ENCODE measurements at regions not wholly inside any gene's neighbourhood (a gene's known extent, or its start where the extent isn't known, plus 50 kb on each side); places are given as distances from the start of the nearest gene placed in this dataset.

- 11% methylated on average over 4 of the region's 4 CpGs for WGBS (ENCODE audit: insufficient coverage, low coverage, missing lambda C conversion rate)
- POLR2A ChIA-PET: no interaction called here
- no peak for ATAC-seq
- TF ChIP-seq GTF3C2 (IDR thresholded peaks at IDR 0.05; ENCODE audit: borderline replicate concordance, extremely low read depth, insufficient read length) (no peak), JUND (IDR thresholded peaks at IDR 0.05; ENCODE audit: borderline replicate concordance, low read depth, low read length) (no peak), JUND (tag; IDR thresholded peaks at IDR 0.05; ENCODE audit: borderline replicate concordance, low read depth, low read length) (no peak), SOX6 (IDR thresholded peaks at IDR 0.05) (no peak), HNRNPUL1 (IDR thresholded peaks at IDR 0.05; ENCODE audit: low read length) (no peak), GABPB2 (CRISPR knock-in tag; conservative IDR thresholded peaks at IDR 0.05) (no peak), RAD51 (IDR thresholded peaks at IDR 0.05; ENCODE audit: borderline replicate concordance, low read depth) (no peak), ETS1 (conservative IDR thresholded peaks at IDR 0.05; ENCODE audit: control insufficient read depth, low read depth, low read length) (no peak), NCOA6 (IDR thresholded peaks at IDR 0.05) (no peak), SUPT5H (IDR thresholded peaks at IDR 0.05) (no peak), PCBP2 (IDR thresholded peaks at IDR 0.05; ENCODE audit: low read depth, low read length, poor library complexity, severe bottlenecking) (no peak), ZNF551 (CRISPR knock-in tag; IDR thresholded peaks at IDR 0.05) (no peak), ZNF75A (CRISPR knock-in tag; IDR thresholded peaks at IDR 0.05) (no peak), GTF2A2 (tag; IDR thresholded peaks at IDR 0.05) (no peak), NR4A1 (CRISPR knock-in tag; IDR thresholded peaks at IDR 0.05) (no peak), NR4A1 (tag; IDR thresholded peaks at IDR 0.05) (no peak), POLR3G (IDR thresholded peaks at IDR 0.05; ENCODE audit: extremely low read depth, insufficient read length, insufficient replicate concordance) (no peak), ZNF23 (CRISPR knock-in tag; IDR thresholded peaks at IDR 0.05) (no peak), CEBPG (CRISPR knock-in tag; IDR thresholded peaks at IDR 0.05) (no peak), CEBPG (tag; conservative IDR thresholded peaks at IDR 0.05 in 1 of 2, IDR thresholded peaks at IDR 0.05 in 1 of 2) (no peak), ZBED1 (IDR thresholded peaks at IDR 0.05) (no peak), ID3 (CRISPR knock-in tag; IDR thresholded peaks at IDR 0.05) (no peak), ID3 (tag; IDR thresholded peaks at IDR 0.05) (no peak)
These were observed 355.9 kb downstream of the PRELID2 start for GRCh38 chr5:145479271-145479670.

More at GRCh38 chr5:145479271-145479670, 355.9 kb downstream of the PRELID2 start:
- Histone ChIP-seq H3K4me2 (ENCODE audit: insufficient read depth, low read length) (no peak overlapping the region), H3K79me2 (ENCODE audit: control insufficient read depth, insufficient read depth, low read length) (no peaks in the 10 kb centered on the region), H3K4me3 (no peak overlapping the region), H3K9me1 (ENCODE audit: control insufficient read depth, insufficient read depth, low read length) (no peaks in the 10 kb centered on the region), H2AFZ (ENCODE audit: low read depth, low read length) (no peak overlapping the region), H3K9me3 (replicated peaks; ENCODE audit: control insufficient read depth, insufficient read depth, low read depth, low read length) (no peaks in the 10 kb centered on the region), H4K20me1 (replicated peaks; ENCODE audit: control insufficient read depth, insufficient read depth, low read length) (no peaks in the 10 kb centered on the region), H3K4me1 (replicated peaks in 1 of 2; ENCODE audit: control insufficient read depth in 2 of 2, insufficient read depth in 2 of 2, low read length in 2 of 2) (no peaks in the 10 kb centered on the region), H3K9ac (ENCODE audit: insufficient read depth in 1 of 2, low read depth in 2 of 2, low read length in 2 of 2) (no peak overlapping the region), H3K36me3 (ENCODE audit: control insufficient read depth, insufficient read depth, low read length) (no peaks in the 10 kb centered on the region), H3K27ac (ENCODE audit: extremely low read depth, low read depth, low read length) (no peak overlapping the region), H3K27me3 (ENCODE audit: control insufficient read depth in 2 of 2, insufficient read depth in 2 of 2, low read length in 2 of 2) (no peaks in the 10 kb centered on the region)
- no TSS peak for BruUV-seq (replicated peaks)
- intact Hi-C loops (cut with micrococcal nuclease): no loop called here
- FAIRE-seq (no peak), DNase-seq (ENCODE audit: extremely low read depth in 1 of 4, low spot score in 3 of 4) (no peak)
- CTCF ChIA-PET (ENCODE audit: low intra/inter-chr PET ratio): no interaction called here
- in situ Hi-C loops (cut with MboI): no loop called here

All from K562 (cell line).